Subcutaneous abdominal adipose tissue (tissue), 5 donors: ENCODE measurements at regions not wholly inside any gene's neighbourhood (a gene's known extent, or its start where the extent isn't known, plus 50 kb on each side); places are given as distances from the start of the nearest gene placed in this dataset.

Experiments
- H3K27ac ChIP-seq: one replicate; pipeline ENCODE4 v1.7.0; 2013; ENCODE audit warnings: low read depth, mild to moderate bottlenecking, inconsistent platforms, low read length, moderate library complexity
- H3K27me3 ChIP-seq, 5 donors: one replicate each; pipeline ENCODE4 v1.7.0; 2013; ENCODE audit warnings: low read length in 5 of 5, inconsistent platforms in 1 of 5; ENCODE audit not compliant: control insufficient read depth in 5 of 5, insufficient read depth in 4 of 5
- H3K36me3 ChIP-seq, 5 donors: one replicate each; pipeline ENCODE4 v1.7.0; 2013; ENCODE audit warnings: low read length in 5 of 5; ENCODE audit not compliant: control insufficient read depth in 5 of 5, insufficient read depth in 5 of 5
- H3K4me1 ChIP-seq, 5 donors: one replicate each; pipeline ENCODE4 v1.7.0; 2013; ENCODE audit warnings: low read length in 5 of 5, mild to moderate bottlenecking in 3 of 5, moderate library complexity in 1 of 5; ENCODE audit not compliant: control insufficient read depth in 5 of 5, insufficient read depth in 5 of 5
- H3K4me3 ChIP-seq, 5 donors: one replicate each; pipeline ENCODE4 v1.7.0; 2013; ENCODE audit warnings: low read length in 5 of 5, low read depth in 1 of 5
- H3K9ac ChIP-seq, 5 donors: one replicate each; pipeline ENCODE4 v1.7.0; 2013; ENCODE audit warnings: low read length in 5 of 5, mild to moderate bottlenecking in 4 of 5, moderate library complexity in 3 of 5
- H3K9me3 ChIP-seq, 5 donors: one replicate each; pipeline ENCODE4 v1.7.0; 2013; ENCODE audit warnings: low read length in 5 of 5; ENCODE audit not compliant: control insufficient read depth in 5 of 5
- donor health status: healthy.
- donor health status: healthy.
- donor health status: healthy.
- donor health status: healthy.
- donor health status: healthy.

DNA sequence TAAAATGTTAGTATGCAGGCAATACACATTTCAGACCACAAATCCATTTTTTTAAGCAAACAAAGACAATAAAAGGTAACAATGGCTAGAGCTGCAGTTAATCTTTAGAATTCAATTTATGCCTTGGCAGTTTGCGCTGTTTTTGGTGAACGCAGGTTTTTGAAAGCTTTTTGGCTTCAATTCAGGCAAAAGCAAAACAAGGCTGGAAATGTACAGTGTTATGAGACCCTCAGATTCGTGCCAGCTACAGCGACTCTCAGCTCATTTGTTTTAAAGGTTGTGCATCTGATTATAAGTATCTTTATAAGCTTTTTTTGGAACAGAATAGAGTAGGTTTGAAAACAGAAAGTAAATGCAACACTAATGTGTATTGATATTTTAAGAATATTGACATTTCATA is 63.6 kb upstream of the SOX1 start:
- Histone ChIP-seq H3K9ac (no peak overlapping the region), H3K4me3 (no peak overlapping the region), H3K27me3 (peaks cover 0 to 4% (median under 1%) of the 10 kb centered on the region in 5 donors), H3K9me3 (peaks cover 0 to 13% (median 6%) of the 10 kb centered on the region in 5 donors), H3K4me1 (no peaks in the 10 kb centered on the region), H3K36me3 (no peaks in the 10 kb centered on the region), H3K27ac (no peak overlapping the region)

DNA sequence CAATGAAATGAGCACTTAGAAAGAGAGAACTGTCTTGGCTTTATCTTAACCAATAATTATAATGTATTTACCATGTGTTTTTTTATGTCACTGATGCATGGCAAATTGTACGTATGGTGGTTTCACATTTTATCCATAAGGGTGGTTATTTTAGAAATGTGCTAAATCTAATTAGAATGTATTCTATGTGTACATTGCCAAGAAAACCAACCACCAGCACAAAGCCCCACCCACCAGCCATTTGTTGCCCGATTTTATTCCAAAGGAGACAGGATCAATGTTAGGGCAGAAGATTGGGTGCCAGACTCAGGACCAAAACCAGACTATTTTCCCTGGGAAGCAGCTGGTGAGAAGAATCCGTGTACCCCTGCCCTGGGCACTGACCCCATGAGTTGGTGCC is 63.0 kb upstream of the SOX1 start:
- no peak overlapping the region for H3K4me3 ChIP-seq
- peaks cover 0 to 4% (median 0%) of the 10 kb centered on the region in 5 donors for H3K27me3 ChIP-seq
- H3K36me3 ChIP-seq: no peaks in the 10 kb centered on the region
- no peak overlapping the region for H3K9ac ChIP-seq
- no peak overlapping the region for H3K27ac ChIP-seq
- H3K4me1 ChIP-seq: no peaks in the 10 kb centered on the region
- peaks cover 0 to 13% (median 6%) of the 10 kb centered on the region in 5 donors for H3K9me3 ChIP-seq

- Histone ChIP-seq H3K9ac (no peak overlapping the region), H3K4me3 (no peak overlapping the region), H3K27ac (no peak overlapping the region), H3K4me1 (no peaks in the 10 kb centered on the region), H3K36me3 (no peaks in the 10 kb centered on the region), H3K9me3 (peaks cover 0 to 13% (median 6%) of the 10 kb centered on the region in 5 donors), H3K27me3 (peaks cover 0 to 3% (median 0%) of the 10 kb centered on the region in 5 donors)
These were observed 61.0 kb upstream of the SOX1 start for GRCh38 chr13:112005925-112006324.

- Histone ChIP-seq H3K36me3 (no peaks in the 10 kb centered on the region), H3K4me3 (no peak overlapping the region), H3K9me3 (peaks cover 0 to 13% (median 6%) of the 10 kb centered on the region in 5 donors), H3K27me3 (peaks cover 0 to 4% (median 3%) of the 10 kb centered on the region in 5 donors), H3K9ac (no peak overlapping the region), H3K4me1 (no peaks in the 10 kb centered on the region), H3K27ac (no peak overlapping the region)
These were observed 59.8 kb upstream of the SOX1 start for GRCh38 chr13:112007191-112007590.

GRCh38 chr13:112010714-112011113 is 56.2 kb upstream of the SOX1 start:
- no peaks in the 10 kb centered on the region for H3K4me1 ChIP-seq
- H3K9ac ChIP-seq: no peak overlapping the region
- no peak overlapping the region for H3K27ac ChIP-seq
- H3K4me3 ChIP-seq: no peak overlapping the region
- peaks cover 0 to 11% (median 5%) of the 10 kb centered on the region in 5 donors for H3K27me3 ChIP-seq
- no peaks in the 10 kb centered on the region for H3K36me3 ChIP-seq
- H3K9me3 ChIP-seq: peaks cover 0 to 7% (median 6%) of the 10 kb centered on the region in 5 donors

DNA sequence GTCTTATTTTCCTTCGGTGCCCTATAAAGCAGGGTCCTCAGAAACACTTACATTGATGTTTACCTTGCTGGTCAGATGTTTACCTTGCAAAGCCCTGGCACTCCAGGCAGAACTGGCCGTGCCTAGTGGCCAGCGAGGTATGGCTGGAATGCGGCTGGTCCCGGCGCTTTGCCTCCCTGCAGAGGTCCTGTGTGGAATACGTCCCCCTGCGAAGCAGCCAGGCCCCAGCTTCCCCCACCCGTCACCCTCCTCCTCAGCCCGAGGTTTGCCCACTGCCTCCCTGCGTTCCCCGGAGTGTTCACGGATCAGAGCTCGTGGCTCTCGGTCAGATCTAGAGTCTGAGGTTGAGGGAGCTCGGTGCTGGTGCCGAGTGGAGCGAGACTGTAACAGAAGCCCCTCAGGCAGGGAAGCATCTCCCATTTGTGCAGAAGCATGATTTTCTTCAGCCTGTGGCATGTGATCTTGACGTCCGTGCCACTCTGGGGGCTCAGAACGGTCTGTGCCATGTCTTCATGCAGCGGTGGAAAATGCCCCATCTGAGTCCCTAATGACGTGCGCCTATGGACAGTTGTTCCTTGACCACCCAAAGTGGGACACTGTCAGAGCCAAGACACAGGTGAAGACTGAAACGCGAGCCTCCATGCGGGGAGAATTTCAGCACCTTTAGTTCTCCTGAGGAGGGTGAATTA is 54.8 kb upstream of the SOX1 start:
- peaks cover 0 to 11% (median 5%) of the 10 kb centered on the region in 5 donors for H3K27me3 ChIP-seq
- no peak overlapping the region for H3K4me3 ChIP-seq
- no peaks in the 10 kb centered on the region for H3K36me3 ChIP-seq
- H3K4me1 ChIP-seq: no peaks in the 10 kb centered on the region
- no peak overlapping the region for H3K27ac ChIP-seq
- H3K9ac ChIP-seq: no peak overlapping the region
- no peaks in the 10 kb centered on the region for H3K9me3 ChIP-seq

DNA sequence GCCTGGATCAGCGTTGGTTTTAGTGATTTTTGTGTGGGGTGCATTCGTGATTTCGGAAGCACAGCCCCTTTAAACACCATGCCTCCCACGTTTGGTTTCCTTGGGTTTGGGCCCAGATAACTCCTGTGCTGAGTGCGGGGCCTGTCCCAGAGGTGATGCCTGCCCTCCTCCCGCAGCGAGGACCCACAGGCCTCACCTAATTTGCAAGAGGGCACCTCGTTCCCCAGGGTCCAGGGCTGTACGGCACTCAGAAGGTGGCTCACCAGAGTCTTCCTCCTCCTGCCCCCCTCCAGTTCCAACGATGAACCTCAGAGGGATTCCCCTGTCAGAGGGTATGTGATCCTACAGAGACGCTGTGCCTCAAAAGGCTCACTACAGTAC is 54.3 kb upstream of the SOX1 start:
- Histone ChIP-seq H3K4me1 (no peaks in the 10 kb centered on the region), H3K9ac (no peak overlapping the region), H3K9me3 (peaks cover 0 to 3% (median 0%) of the 10 kb centered on the region in 5 donors), H3K27ac (no peak overlapping the region), H3K27me3 (peaks cover 0 to 11% (median 5%) of the 10 kb centered on the region in 5 donors), H3K4me3 (no peak overlapping the region), H3K36me3 (no peaks in the 10 kb centered on the region)

GRCh38 chr13:112013665-112014064 is 53.3 kb upstream of the SOX1 start:
- Histone ChIP-seq H3K27ac (no peak overlapping the region), H3K9me3 (peaks cover 0 to 4% (median 0%) of the 10 kb centered on the region in 5 donors), H3K9ac (no peak overlapping the region), H3K27me3 (peaks cover 0 to 11% (median 5%) of the 10 kb centered on the region in 5 donors), H3K4me1 (no peaks in the 10 kb centered on the region), H3K4me3 (no peak overlapping the region), H3K36me3 (no peaks in the 10 kb centered on the region)

DNA sequence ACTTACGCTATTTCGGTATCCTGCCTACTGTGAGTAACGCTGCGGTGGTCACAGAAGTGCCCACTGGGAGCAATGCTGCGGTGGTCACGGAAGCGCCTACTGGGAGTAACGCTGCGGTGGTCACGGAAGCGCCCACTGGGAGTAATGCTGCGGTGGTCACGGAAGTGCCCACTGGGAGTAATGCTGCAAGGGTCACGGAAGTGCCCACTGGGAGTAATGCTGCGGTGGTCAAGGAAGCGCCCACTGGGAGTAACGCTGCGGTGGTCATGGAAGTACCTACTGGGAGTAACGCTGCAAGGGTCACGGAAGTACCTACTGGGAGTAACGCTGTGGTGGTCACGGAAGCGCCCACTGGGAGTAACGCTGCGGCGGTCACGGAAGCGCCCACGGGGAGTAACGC is 52.1 kb upstream of the SOX1 start:
- Histone ChIP-seq H3K27ac (no peak overlapping the region), H3K9ac (no peak overlapping the region), H3K36me3 (no peaks in the 10 kb centered on the region), H3K9me3 (peaks cover 0 to 4% (median 0%) of the 10 kb centered on the region in 5 donors), H3K4me1 (no peaks in the 10 kb centered on the region), H3K4me3 (no peak overlapping the region), H3K27me3 (peaks cover 0 to 11% (median 5%) of the 10 kb centered on the region in 5 donors)
